SH-SY5Y (cell line): ENCODE measurements at regions not wholly inside any gene's neighbourhood (a gene's known extent, or its start where the extent isn't known, plus 50 kb on each side); places are given as distances from the start of the nearest gene placed in this dataset.

Source experiments
- GATA2 ChIP-seq: IDR thresholded peaks from 2 replicates; pipeline ENCODE4 v1.6.1; 2011; ENCODE audit warnings: mild to moderate bottlenecking, low read depth, low read length
- GATA3 ChIP-seq: IDR thresholded peaks from 2 replicates; pipeline ENCODE4 v1.6.1; 2011; ENCODE audit warnings: low read depth, mild to moderate bottlenecking, low read length, moderate library complexity

- TF ChIP-seq GATA2 (no peak), GATA3 (no peak)
Measured at GRCh38 chr9:28249424-28249823, 676.1 kb upstream of the C9orf72 start.
